ENCODE measurements at regions not wholly inside any gene's neighbourhood (a gene's known extent, or its start where the extent isn't known, plus 50 kb on each side); places are given as distances from the start of the nearest gene placed in this dataset.
A peak's percentile ranks its signal among the peaks of the same experiment; 100 is the strongest.

DNA sequence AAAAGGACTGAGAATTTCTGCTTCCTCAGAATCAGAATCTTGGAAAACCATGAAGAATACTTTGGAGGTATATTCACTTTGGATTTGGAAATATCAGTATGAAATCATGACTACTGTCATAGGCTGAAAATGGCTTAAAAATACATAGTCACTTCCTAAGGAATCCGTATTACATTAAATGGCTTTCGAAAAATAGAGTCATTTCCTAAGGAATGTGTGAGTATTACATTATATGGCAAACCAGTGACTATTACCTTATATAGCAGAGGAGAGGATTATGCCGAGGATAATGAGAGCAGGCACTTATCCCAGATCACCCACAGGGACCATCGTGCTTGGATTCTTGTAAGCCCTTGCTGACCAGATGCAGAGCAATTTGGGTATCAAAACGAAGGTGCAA, 1471.8 kb downstream of the EFNB2 start:
- no peak for DNase-seq (ENCODE audit: extremely low read depth, insufficient read length)
- TF ChIP-seq, protein P1, sequence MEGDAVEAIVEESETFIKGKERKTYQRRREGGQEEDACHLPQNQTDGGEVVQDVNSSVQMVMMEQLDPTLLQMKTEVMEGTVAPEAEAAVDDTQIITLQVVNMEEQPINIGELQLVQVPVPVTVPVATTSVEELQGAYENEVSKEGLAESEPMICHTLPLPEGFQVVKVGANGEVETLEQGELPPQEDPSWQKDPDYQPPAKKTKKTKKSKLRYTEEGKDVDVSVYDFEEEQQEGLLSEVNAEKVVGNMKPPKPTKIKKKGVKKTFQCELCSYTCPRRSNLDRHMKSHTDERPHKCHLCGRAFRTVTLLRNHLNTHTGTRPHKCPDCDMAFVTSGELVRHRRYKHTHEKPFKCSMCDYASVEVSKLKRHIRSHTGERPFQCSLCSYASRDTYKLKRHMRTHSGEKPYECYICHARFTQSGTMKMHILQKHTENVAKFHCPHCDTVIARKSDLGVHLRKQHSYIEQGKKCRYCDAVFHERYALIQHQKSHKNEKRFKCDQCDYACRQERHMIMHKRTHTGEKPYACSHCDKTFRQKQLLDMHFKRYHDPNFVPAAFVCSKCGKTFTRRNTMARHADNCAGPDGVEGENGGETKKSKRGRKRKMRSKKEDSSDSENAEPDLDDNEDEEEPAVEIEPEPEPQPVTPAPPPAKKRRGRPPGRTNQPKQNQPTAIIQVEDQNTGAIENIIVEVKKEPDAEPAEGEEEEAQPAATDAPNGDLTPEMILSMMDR (IDR thresholded peaks at IDR 0.05; ENCODE audit: insufficient read depth, low read length, poor library complexity, severe bottlenecking): no peak
- H3K4me3 ChIP-seq (replicated peaks; ENCODE audit: low read depth, low read length): no peak overlapping the region
- H3K36me3 ChIP-seq (ENCODE audit: control insufficient read depth, insufficient read depth, low read length): no peaks in the 10 kb centered on the region
- no peaks in the 10 kb centered on the region for H3K27me3 ChIP-seq (replicated peaks; ENCODE audit: control insufficient read depth, insufficient read depth, low read length)

DNA sequence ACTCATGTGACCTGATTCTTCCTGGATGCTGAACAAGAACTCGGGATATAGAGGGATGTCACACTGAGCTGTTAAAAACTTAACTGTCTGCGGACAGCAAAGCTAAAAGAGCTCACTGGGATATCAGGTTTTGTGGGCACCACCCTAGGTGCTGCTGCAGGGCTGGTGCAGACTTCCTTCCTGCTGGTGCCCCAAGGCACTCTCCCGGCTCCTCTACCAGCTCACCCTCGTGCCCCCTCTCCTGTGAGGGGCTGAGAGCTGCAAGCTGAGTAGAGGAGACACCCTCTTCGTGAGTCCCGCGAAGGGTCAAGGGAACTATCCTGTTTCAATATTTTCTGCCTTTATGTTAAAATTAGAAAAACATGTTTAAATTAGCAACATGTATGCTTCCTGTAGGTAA, 1475.7 kb downstream of the EFNB2 start:
- no peak overlapping the region for H3K4me3 ChIP-seq (replicated peaks; ENCODE audit: low read depth, low read length)
- no peaks in the 10 kb centered on the region for H3K27me3 ChIP-seq (replicated peaks; ENCODE audit: control insufficient read depth, insufficient read depth, low read length)
- H3K36me3 ChIP-seq (ENCODE audit: control insufficient read depth, insufficient read depth, low read length): no peaks in the 10 kb centered on the region
- TF ChIP-seq, protein P1 (IDR thresholded peaks at IDR 0.05; ENCODE audit: insufficient read depth, low read length, poor library complexity, severe bottlenecking): no peak
- no peak for DNase-seq (ENCODE audit: extremely low read depth, insufficient read length)

DNA sequence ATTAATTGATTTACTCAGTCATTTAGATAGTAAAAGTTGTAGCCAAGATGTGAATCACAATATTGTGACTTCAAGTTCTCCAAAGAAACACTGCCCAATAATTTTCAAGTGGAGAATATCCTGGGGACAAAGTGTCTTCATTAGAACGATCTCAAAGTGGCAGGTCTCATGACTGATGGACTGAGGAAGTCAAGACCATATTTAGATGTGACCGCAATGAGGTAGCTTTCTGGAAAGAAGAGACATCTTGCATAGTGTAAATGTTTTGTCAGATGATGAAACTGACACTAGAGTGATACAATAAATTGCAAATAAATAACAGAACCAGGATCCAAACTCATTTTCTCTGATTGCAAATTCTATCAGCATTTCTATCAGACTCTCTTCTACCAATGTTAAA, 1476.9 kb downstream of the EFNB2 start:
- Histone ChIP-seq H3K36me3 (ENCODE audit: control insufficient read depth, insufficient read depth, low read length) (no peaks in the 10 kb centered on the region), H3K27me3 (replicated peaks; ENCODE audit: control insufficient read depth, insufficient read depth, low read length) (no peaks in the 10 kb centered on the region), H3K4me3 (replicated peaks; ENCODE audit: low read depth, low read length) (no peak overlapping the region)
- TF ChIP-seq, protein P1 (IDR thresholded peaks at IDR 0.05; ENCODE audit: insufficient read depth, low read length, poor library complexity, severe bottlenecking): no peak
- DNase-seq (ENCODE audit: extremely low read depth, insufficient read length): no peak

DNA sequence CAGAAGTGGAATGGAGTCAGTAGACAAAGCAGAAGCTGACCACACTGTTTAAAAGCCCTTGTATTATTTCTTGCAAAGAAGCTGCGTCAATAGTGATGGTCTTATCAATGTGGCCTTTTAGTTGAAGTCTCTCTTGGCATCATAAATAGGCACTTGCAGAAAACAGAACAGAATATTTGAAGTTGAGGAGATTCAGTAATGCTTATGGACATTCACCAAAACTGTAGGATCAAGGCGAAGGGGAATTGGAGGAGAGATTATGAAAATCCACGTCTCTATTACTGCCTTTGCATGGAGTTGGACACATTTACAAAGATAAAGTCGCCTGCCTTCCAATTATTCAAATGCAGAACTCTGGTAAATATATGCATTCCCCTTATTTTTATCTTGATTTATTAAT, 1482.8 kb downstream of the EFNB2 start:
- no peak overlapping the region for H3K4me3 ChIP-seq (replicated peaks; ENCODE audit: low read depth, low read length)
- H3K36me3 ChIP-seq (ENCODE audit: control insufficient read depth, insufficient read depth, low read length): no peaks in the 10 kb centered on the region
- no peak for DNase-seq (ENCODE audit: extremely low read depth, insufficient read length)
- no peaks in the 10 kb centered on the region for H3K27me3 ChIP-seq (replicated peaks; ENCODE audit: control insufficient read depth, insufficient read depth, low read length)
- TF ChIP-seq, protein P1 (IDR thresholded peaks at IDR 0.05; ENCODE audit: insufficient read depth, low read length, poor library complexity, severe bottlenecking): no peak

DNA sequence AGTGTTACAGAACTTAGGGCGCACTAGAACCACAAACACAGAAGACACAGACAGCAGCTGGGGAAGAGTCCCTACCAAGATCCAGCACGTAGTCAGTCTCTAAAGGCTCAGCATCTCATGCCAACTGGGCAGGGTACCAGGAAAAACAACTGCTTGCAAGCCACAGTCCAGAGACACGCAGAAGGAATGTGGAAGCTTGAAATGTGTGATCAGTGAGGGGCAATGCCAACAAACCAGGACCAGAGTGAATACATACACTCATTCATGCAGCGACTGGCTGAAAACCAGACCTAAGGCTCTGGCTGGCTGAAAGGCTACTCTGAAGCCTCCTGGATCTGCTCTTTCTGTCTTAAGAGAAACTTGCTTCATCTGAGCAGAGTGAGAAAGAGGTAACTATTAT, 1484.8 kb downstream of the EFNB2 start:
- TF ChIP-seq, protein P1 (IDR thresholded peaks at IDR 0.05; ENCODE audit: insufficient read depth, low read length, poor library complexity, severe bottlenecking): no peak
- Histone ChIP-seq H3K36me3 (ENCODE audit: control insufficient read depth, insufficient read depth, low read length) (no peaks in the 10 kb centered on the region), H3K27me3 (replicated peaks; ENCODE audit: control insufficient read depth, insufficient read depth, low read length) (no peaks in the 10 kb centered on the region), H3K4me3 (replicated peaks; ENCODE audit: low read depth, low read length) (no peak overlapping the region)
- no peak for DNase-seq (ENCODE audit: extremely low read depth, insufficient read length)

DNA sequence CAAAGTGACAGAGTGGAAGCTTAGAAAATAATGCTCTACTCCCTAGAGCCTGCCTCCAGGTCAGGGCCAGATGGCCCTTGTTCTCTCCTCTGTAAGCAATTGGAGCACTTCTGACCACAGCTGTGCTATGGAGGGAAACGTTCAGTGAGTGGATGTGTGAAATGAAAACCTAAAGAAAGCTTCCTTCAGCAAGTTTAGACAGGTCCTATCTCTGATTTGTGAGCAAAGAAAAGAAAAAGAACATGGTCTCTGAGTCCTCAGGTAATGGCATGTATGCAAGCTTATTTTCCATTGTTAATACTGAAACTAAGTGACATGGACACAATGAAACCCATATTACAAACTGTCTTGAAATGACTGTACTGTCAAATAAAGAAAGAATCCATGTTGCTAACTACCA, 1486.8 kb downstream of the EFNB2 start:
- TF ChIP-seq, protein P1 (IDR thresholded peaks at IDR 0.05; ENCODE audit: insufficient read depth, low read length, poor library complexity, severe bottlenecking): no peak
- H3K27me3 ChIP-seq (replicated peaks; ENCODE audit: control insufficient read depth, insufficient read depth, low read length): no peaks in the 10 kb centered on the region
- peak; percentile 50 for DNase-seq (ENCODE audit: extremely low read depth, insufficient read length)

More for the DNA sequence above, 1486.8 kb downstream of the EFNB2 start:
- H3K36me3 ChIP-seq (ENCODE audit: control insufficient read depth, insufficient read depth, low read length): no peaks in the 10 kb centered on the region
- no peak overlapping the region for H3K4me3 ChIP-seq (replicated peaks; ENCODE audit: low read depth, low read length)
